ENCODE measurements at regions not wholly inside any gene's neighbourhood (a gene's known extent, or its start where the extent isn't known, plus 50 kb on each side); places are given as distances from the start of the nearest gene placed in this dataset.
"Not testable (repeated sequence)": the region's sequence is repeated elsewhere in the genome, so short reads cannot be mapped to it uniquely, and the experiment has no call there.

DNA sequence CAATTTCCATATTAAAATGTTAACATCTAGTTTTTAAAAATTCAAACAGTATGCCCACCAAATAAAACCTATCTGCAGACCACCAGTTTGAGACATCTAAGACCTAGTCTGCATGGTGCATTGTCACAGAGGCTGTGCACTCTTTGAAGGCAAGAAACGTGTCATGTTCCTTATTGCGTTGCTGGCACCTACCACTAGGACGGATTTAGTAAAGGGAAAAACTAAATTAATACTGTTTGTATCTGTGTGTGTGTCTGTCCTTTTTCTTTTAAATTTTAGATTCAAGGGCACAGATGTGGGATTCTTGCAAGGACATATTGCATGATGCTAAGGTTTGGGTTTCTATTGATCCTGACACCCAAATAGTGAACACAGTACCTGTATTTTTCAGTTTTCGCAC is 481.4 kb downstream of the UQCRFS1 start:
- no peak for DNase-seq (ENCODE audit: low spot score)

DNA sequence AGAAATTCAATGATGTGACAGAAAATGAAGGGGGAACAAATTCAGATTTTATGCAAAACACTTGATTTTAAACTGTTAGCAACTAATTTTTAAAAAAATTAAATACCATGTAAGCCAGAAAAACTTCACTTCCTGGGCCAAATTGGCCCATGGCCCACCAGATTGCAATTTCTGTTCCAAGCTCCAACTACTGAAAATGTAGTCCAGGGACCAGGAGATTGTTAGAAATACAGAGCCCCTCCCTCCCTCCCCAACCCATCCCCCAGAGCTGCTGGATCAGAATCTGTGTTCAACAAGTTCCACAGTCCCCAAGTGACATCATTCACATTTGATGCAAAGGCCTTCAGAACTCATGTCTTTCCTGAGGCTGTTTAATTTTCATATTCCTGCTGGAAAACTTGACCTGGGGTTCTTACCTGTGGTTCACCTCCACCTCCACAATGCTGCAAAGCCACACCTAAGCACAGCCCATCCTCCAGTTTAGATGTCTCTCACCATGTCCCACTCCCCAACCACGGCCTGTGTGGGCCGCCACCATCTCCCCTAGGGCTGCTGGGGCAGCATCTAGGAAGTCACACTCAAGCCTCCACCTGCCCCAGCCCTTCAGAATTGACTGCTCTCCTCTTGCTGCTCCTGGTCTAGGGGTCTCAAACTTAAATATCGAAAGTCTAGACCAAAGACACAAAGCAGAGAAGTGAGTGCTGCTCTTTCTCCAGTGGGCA is 482.0 kb downstream of the UQCRFS1 start:
- no peak for DNase-seq (ENCODE audit: low spot score)

DNA sequence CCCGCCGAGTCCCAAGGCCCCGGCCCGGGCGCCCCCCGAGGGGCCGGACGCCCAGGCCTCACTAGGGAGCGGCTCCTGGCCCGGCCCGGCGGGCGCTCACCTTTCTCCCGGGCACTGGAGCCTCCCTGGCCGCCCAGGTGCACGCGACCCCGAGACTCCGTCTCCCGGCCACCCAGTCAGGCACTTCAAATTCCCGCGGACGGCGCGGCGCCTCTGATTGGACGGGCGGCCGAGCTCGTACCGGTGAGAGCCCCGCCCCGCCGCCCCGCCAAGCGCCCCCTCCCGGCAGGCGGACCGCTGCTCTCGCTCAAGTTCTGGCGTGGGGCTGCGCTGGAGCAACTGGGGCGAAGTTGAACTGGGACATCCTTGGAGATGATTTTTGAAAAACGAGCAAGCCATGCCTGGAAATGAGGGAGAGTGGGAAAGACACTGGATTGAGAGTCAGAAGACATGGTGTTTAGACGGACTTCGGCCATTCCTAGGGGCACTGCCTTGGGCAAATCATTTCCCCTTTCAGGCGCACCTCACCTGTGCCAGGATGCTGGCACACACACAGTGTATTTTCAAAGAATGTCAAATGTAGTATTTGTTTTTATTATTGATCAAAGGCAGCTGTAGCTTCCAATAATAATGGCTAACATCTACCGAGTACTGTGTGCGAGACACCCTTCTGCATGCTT is 485.3 kb downstream of the UQCRFS1 start:
- no peak for DNase-seq (ENCODE audit: low spot score)

DNA sequence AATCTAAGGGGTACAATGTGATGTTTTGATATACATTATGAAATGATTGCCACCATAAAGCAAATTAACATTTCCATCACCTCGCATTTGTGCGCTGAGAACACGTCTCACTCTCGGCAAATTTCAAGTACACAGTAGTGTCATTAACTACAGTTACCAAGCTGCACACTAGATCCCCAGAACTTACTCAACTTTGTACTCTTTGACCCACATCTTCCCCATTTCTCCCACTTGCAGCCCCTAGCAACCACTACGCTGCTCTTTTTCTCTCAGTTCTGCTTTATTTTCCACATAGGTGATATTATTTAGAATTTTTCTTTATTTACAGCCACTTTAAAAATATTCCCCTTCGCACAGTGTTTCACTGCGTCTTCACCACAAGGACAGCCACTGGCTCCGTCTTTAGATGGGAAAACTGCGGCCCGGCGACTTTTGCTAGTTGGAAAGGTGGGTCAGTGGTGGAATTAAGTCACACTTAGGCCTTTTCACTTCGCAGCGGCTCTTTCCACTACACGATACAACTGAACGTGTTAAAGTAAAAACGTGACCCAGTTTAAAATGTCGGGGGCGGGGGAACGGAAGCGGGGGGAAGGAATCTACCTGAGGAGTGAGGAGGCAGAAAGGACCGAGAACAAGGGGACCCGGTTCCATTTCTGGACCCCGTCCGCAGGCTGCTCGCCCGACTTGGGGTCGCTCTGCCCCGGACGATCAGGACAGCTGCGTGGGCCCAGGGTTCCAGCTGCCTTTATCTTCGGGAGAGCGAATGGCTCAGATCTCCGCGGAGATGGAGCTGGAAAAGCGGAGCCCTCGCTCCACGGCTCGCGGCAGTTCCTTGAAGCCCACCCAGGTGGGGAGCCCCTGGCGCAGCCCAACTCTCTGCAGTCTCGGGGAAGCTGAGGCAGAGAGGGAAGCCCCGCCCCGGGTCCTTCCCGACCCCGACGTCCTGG is 486.1 kb downstream of the UQCRFS1 start:
- DNase-seq (ENCODE audit: low spot score): no peak

DNA sequence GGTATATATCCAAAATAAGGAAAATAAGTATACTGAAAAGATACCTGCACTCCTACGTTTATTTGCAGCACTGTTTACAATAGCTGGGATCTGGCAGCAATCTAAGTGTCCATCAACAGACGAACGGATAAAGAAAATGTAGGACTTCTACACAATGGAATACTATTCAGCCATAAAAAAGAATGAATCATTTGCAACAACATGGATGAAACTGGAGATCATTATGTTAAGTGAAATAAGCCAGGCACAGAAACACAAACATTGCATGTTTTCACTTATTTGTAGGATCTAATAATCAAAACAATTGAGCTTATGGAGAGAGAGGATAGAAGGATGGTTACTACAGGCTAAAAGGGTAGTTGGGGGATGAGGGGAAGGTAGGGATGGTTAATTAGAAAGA is 494.0 kb downstream of the UQCRFS1 start:
- DNase-seq (ENCODE audit: low spot score): no peak

DNA sequence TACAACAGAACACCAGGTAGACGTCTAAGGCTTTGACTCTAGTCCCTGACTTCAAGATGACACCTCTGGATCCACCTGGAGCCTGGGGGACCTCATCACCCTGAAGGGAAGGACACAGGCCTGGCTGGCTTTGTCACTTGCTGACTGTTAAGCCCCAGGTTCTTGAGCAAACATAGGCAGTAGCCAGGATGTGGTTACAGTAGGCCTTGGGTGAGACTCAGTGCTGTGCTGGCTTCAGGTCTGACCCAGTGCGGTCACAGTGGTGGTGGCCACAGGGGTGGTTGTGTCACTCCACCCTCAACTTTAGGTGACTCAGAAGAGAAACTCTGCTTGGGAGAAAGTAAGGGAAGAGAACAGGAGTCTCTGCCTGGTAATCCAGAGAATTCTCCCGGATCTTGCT is 497.8 kb downstream of the UQCRFS1 start:
- no peak for DNase-seq (ENCODE audit: low spot score)

DNA sequence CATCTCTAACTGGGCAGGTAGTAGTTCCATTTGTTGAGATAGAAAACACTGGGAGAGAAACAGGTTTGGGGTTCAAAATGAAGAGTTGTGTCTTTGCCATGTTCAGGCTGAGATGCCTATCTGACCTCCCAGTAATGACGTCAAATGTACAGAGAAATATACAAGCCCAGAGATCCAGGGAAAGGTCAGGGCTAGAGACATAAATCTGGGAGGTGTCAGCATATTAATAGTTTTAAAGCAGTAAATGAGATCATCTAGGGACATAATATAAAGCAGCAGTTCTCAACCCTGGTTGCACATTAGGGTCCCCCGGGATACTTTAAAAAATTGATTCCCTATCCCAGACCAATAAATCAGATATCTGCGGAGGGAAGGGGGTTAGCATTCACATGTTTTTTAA is 501.5 kb downstream of the UQCRFS1 start:
- DNase-seq (ENCODE audit: low spot score): no peak

DNA sequence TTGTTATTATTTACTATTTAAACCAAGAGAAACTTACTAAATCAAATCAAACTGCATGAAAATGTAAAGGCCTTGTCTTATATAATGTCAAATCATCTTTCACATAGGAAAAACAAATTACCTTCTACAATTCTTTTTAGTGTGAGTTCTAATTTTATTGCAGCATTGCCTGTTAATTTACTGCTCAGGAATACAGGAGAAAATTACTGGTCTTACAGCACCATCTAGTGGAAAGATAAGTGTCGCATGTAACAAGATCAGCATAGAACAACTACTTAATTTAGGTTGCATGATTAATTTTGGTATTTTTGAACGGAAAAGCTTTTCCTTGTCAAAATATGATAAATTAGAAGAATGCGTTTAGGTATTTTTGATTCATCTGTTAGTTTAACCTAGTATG is 502.7 kb downstream of the UQCRFS1 start:
- peak; percentile 64 for DNase-seq (ENCODE audit: low spot score)

DNA sequence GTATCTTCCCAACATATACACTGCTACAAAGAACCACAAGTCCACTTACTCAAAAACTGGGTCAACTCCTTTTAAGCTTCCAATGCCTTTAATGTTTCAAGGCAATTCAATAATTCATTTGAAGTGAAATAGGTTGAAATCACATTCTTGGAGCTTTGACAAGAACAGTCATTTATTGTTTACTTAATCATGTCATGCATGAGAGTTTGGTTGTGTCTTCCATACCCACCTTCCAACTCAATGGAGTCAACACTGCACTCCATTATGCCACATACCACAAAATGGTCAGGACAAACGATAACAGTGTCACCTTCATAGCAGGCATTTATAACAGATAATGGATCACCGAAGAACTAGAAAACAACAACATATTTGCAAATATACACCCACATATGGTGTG is 506.3 kb downstream of the UQCRFS1 start:
- no peak for DNase-seq (ENCODE audit: low spot score)

DNA sequence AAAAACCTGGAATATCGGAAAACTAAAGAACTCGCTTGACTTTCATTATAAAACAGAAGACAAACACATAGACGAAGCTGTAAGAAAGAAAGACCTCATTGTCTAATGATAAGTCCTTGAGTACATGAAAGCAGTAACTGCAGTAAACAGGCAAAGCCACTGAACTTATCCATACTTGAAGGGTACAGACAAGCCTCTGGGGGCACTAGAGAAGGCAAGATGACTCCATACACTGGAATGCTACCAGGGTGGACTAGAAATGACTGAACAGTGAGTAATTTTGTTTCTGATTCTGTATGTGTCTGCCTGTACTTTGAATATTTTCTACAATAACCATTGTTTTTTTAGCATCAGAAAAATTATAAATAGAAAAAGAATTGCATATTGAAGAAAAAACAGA is 507.9 kb downstream of the UQCRFS1 start:
- DNase-seq (ENCODE audit: low spot score): peak; percentile 4

DNA sequence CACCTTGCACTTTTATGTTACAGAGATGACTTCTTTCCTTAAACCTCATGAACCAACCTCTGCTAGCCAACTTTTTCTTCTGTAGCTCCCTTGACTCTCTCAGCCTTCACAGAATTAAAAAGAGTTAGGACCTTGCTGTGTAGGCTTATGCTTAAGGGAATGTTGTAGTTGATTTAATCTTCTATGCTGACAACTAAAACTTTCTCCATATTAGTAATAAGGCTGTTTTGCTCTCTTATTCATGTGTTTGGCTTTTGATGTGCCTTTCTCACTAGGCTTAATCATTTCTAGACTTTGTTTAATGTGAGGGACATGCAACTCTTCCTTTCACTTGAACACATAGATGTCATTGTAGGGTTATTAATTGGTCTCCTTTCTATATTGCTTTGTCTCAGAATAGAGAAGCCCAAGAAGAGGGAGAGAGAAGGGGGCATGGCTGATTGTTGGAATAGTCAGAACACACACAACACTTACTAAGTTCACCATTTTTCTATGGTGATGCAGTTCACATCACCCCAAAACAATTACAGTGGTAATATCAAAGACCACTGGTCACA is 509.5 kb downstream of the UQCRFS1 start:
- no peak for DNase-seq (ENCODE audit: low spot score)

DNA sequence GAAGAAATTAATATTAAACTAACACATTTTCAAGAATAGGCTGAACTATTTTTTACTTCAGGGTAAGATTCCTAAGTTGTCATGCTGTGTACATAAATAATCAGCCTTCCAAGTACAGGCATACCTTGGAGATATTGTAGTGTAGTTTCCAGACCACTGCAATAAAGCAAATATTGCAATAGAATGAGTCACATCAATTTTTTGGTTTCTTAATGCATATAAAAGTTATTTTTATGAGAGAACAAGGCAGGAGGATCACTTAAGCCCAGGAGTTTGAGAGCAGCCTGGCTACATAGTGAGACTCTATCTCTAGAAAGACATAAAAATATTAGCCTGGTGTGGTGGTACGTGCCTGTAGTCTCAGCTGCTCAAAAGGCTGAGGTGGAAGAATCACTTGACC is 511.5 kb downstream of the UQCRFS1 start:
- DNase-seq (ENCODE audit: low spot score): no peak

DNA sequence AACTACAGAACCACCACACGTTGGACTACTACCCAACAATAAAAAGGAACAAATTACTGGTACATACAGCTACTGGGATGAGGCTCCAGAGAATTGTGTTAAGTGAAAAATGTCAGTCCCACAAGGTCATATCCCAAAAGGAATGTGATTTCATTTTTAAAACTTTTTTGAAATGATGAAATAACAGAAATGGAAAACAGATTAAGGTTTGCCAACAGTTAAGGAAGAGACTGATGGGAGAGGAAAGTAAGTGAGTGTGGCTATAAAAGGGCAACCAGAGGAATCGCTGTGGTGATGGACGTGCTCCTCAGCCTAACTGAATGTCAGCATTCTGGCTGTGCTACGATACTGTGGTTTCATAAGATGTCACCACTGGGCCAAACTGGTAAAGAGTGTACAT is 512.8 kb downstream of the UQCRFS1 start:
- DNase-seq (ENCODE audit: low spot score): no peak

DNA sequence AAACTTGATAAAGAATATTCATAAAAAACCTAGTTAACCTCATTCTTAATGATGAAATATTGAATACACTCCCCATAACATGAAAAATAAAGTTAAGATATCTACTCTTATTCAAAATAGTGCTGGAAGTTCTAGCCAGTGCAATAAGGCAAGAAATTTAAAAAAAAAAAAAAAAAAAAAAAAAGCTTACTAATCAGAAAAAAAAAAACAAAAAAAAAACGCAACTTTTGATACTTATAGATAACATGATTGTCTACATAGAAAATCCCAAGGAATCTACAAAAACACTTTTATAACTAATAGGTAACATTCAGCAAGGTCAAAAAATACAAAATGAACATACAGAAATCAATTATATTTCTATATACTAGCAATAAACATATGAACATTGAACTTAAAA is 515.6 kb downstream of the UQCRFS1 start:
- no peak for DNase-seq (ENCODE audit: low spot score)

DNA sequence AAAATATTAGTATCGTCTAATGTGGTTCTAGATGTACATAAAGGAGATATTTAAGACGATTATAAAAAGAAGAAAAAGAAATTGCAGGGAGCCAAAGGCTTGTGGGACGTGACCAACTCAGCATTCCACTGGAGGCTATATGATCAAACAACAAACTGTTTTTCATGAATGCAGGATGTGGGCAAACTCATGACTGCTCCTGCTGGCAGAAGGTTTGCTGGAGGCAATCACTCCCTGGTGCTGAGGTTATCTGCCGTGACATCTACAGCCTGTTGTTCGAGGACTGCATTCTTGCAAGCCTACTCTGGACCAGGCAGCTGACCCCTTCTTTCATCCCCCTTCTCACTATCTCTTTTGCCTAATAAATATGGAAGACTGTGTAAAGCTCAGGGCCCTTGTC is 518.1 kb downstream of the UQCRFS1 start:
- DNase-seq (ENCODE audit: low spot score): no peak

DNA sequence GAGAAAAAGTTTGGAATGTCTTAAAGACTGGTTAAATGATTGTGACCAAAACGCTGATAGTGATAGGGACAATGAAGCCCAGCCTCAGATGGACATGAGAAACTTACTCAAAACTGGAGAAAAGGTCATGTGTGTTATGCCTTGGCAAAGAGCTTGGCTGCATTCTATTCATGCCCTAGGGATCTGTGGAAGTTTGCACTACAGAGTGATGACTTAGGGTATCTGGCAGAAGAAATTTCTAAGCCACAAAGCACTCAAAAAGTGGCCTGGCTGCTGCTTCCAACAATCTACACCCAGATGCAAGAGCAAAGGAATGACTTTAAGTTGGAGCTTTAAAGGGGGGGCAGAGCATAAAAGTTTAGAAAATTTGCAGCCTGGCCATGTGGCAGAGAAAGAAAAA is 521.3 kb downstream of the UQCRFS1 start:
- DNase-seq (ENCODE audit: low spot score): no peak

DNA sequence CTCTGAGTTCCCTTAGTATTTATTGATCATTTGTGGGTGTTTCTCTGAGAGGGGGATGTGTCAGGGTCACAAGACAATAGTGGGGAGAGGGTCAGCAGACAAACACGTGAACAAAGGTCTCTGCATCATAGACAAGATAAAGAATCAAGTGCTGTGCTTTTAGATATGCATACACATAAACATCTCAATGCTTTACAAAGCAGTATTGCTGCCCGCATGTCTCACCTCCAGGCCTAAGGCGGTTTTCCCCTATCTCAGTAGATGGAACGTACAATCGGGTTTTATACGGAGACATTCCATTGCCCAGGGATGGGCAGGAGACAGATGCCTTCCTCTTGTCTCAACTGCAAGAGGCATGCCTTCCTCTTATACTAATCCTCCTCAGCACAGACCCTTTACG is 523.5 kb downstream of the UQCRFS1 start:
- DNase-seq (ENCODE audit: low spot score): not testable (repeated sequence)

DNA sequence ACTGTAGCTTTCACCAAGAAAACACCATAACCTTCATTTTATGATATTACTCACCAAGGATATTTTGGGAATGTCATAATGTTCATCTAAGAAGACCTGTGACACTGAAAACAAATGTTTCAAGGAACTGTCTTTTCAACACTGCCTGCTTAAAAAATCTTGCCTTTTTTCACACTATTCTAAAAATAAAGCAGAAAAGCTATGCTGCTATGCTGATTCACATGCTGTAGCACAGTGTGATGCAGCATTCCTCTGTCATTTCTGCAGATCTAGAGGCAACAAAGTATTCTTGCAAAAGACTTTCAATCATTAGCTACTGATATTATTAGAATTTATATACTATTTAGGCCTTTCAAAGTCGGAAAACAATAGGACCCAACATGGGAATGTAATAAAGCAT is 525.7 kb downstream of the UQCRFS1 start:
- DNase-seq (ENCODE audit: low spot score): no peak

DNA sequence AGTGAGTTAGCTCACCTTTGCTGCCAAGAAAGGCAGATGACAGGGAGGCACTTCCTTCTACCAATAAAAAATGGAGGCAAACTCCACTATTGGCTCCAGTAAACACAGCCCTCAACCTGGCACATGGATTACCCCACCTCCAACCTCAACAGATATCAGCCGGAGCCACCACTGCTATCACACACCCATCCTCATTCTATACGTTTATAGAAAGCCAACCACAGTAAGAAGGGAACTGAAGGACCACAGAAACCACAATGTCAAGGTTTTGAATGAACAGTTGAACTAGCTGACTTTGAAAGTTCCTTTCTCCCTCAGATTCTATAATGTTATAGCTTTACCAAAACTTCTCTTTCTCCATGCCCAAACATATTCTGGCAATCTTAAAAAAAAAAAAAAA is 526.2 kb downstream of the UQCRFS1 start:
- DNase-seq (ENCODE audit: low spot score): no peak

DNA sequence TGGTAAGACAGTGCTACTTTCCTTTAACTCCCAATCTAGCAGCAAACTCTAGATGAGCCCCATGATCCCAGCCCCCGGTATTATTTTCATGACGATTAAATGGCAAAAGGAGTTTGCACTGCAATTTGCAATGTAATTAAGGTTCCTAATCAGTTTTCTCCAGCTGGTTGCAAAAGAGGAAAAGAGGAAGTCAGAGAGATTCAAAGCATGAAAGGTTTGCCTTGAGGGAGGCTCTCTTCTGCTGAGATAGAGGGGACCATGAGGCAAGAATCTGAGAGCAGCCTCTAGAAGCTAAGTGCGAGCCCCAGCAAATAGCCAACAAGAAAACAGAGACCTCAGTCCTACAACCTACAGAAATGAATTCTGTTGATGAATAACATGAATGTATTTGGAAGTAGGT is 527.1 kb downstream of the UQCRFS1 start:
- no peak for DNase-seq (ENCODE audit: low spot score)

DNA sequence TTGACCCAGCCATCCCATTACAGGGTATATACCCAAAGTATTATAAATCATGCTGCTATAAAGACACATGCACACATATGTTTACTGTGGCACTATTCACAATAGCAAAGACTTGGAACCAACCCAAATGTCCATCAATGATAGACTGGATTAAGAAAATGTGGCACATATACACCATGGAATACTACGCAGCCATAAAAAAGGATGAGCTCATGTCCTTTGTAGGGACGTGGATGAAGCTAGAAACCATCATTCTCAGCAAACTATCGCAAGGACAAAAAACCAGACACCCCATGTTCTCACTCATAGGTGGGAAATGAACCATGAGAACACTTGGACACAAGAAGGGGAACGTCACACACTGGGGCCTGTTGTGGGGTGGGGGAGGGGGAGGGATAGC is 527.9 kb downstream of the UQCRFS1 start:
- not testable (repeated sequence) for DNase-seq (ENCODE audit: low spot score)

DNA sequence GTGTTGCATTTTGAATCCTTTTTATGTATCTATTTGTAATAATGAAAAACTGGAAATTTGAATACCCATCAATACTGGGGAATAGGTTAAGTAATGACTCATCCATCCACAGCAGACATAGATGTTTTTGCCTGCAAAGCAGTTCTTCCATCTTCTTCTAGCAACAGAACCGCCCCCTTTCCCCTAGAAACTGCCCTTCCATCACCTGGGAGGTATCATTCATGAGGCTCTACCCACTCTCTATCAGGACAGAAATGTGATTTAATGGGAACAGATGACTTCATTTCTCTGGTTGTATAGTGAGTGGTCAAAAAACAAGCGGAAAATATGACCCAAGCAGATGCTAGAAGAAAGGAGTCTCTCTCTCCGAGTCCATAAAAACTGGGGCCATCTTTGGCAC is 532.8 kb downstream of the UQCRFS1 start:
- no peak for DNase-seq (ENCODE audit: low spot score)

DNA sequence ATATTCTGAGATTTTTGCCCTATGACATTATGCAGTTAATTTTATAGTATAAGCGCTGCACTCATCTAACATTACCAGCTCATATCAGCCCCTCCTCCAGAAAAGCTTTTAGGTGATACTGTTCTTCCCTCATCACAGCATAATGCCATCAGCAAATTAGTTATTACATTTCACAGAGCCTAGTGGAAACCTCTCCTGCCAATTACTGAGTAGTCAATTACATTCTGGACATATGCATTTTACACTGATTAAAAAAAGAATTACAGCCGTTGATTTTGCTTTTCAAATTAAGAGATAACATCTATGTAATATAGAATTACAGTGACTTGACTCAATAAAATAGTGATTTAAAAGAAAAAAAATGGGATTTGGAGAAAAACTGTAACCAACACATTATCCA is 542.1 kb downstream of the UQCRFS1 start:
- DNase-seq (ENCODE audit: low spot score): no peak

Data from globus pallidus (tissue), 1 donor.